HAP-1 (cell line): ENCODE measurements at regions not wholly inside any gene's neighbourhood (a gene's known extent, or its start where the extent isn't known, plus 50 kb on each side); places are given as distances from the start of the nearest gene placed in this dataset.

Experiments used
- DNase-seq, 2 experiments: peaks; one replicate each; pipeline ENCODE4 v3.0.0-alpha.2; 2016 to 2020; ENCODE audit warnings: low spot score in 2 of 2
- H3K27me3 ChIP-seq: fragments of 250-450 bp; sonication (Bioruptor Pico); 2 replicates; pipeline ENCODE4 v1.5.1; 2020; ENCODE audit warnings: low read depth, mild to moderate bottlenecking, moderate library complexity
- H3K36me3 ChIP-seq: fragments of 250-450 bp; sonication (Bioruptor Pico); replicated peaks from 2 replicates; pipeline ENCODE4 v1.5.1; 2020; ENCODE audit warnings: mild to moderate bottlenecking
- H3K4me1 ChIP-seq: fragments of 250-450 bp; sonication (Bioruptor Pico); 2 replicates; pipeline ENCODE4 v1.5.1; 2020; ENCODE audit warnings: mild to moderate bottlenecking
- H3K4me3 ChIP-seq: fragments of 250-450 bp; sonication (Bioruptor Pico); 2 replicates; pipeline ENCODE4 v1.5.1; 2020; ENCODE audit warnings: mild to moderate bottlenecking, moderate library complexity
- H3K9me3 ChIP-seq: fragments of 250-450 bp; sonication (Bioruptor Pico); 2 replicates; pipeline ENCODE4 v1.5.1; 2020; ENCODE audit warnings: mild to moderate bottlenecking, moderate library complexity
- in situ Hi-C: fragments of 300-500 bp; cut with MboI; formaldehyde crosslinking; loops from 3 replicates; pipeline ENCODE4 v1.14.3; 2020; ENCODE audit warnings: low sequenced_read_pairs, inconsistent platforms, mixed read lengths

GRCh38 chr2:156115338-156115737 lies 217.2 kb downstream of the NR4A2 start:
- Histone ChIP-seq H3K4me1 (no peaks in the 10 kb centered on the region), H3K9me3 (no peaks in the 10 kb centered on the region), H3K36me3 (no peaks in the 10 kb centered on the region), H3K27me3 (no peaks in the 10 kb centered on the region), H3K4me3 (no peak overlapping the region)
- in situ Hi-C loops = no loop called here
- no peak for DNase-seq

GRCh38 chr2:156112323-156112722 lies 220.2 kb downstream of the NR4A2 start:
- Histone ChIP-seq H3K4me1 (no peaks in the 10 kb centered on the region), H3K4me3 (no peak overlapping the region), H3K9me3 (no peaks in the 10 kb centered on the region), H3K36me3 (no peaks in the 10 kb centered on the region), H3K27me3 (no peaks in the 10 kb centered on the region)
- in situ Hi-C loops = no loop called here
- DNase-seq = no peak

- Histone ChIP-seq H3K27me3 (no peaks in the 10 kb centered on the region), H3K4me1 (no peaks in the 10 kb centered on the region), H3K36me3 (no peaks in the 10 kb centered on the region), H3K4me3 (no peak overlapping the region), H3K9me3 (no peaks in the 10 kb centered on the region)
- peak in 1 of 2 experiments; percentile 36 for DNase-seq
- in situ Hi-C loops = no loop called here
Measured at GRCh38 chr2:156110890-156111289, 221.6 kb downstream of the NR4A2 start.

GRCh38 chr2:156099382-156099781 lies 233.1 kb downstream of the NR4A2 start:
- Histone ChIP-seq H3K4me1 (no peaks in the 10 kb centered on the region), H3K4me3 (no peak overlapping the region), H3K36me3 (no peaks in the 10 kb centered on the region), H3K27me3 (no peaks in the 10 kb centered on the region), H3K9me3 (no peaks in the 10 kb centered on the region)
- in situ Hi-C loops = no loop called here
- no peak for DNase-seq

- H3K9me3 ChIP-seq = no peaks in the 10 kb centered on the region
Measured at GRCh38 chr2:156098506-156098905, 234.0 kb downstream of the NR4A2 start.

GRCh38 chr2:156088587-156088986 lies 243.9 kb downstream of the NR4A2 start:
- H3K36me3 ChIP-seq = no peaks in the 10 kb centered on the region
- H3K27me3 ChIP-seq = no peaks in the 10 kb centered on the region
- no peaks in the 10 kb centered on the region for H3K9me3 ChIP-seq
- DNase-seq = no peak
- no peak overlapping the region for H3K4me3 ChIP-seq
- H3K4me1 ChIP-seq = no peaks in the 10 kb centered on the region
- in situ Hi-C loops = no loop called here

More at GRCh38 chr2:156098506-156098905, 234.0 kb downstream of the NR4A2 start:
- DNase-seq = no peak
- in situ Hi-C loops = no loop called here
- no peaks in the 10 kb centered on the region for H3K4me1 ChIP-seq
- no peaks in the 10 kb centered on the region for H3K36me3 ChIP-seq
- no peaks in the 10 kb centered on the region for H3K27me3 ChIP-seq
- H3K4me3 ChIP-seq = no peak overlapping the region

GRCh38 chr2:156087875-156088274 lies 244.6 kb downstream of the NR4A2 start:
- DNase-seq = no peak
- in situ Hi-C loops = no loop called here
- Histone ChIP-seq H3K4me3 (no peak overlapping the region), H3K4me1 (no peaks in the 10 kb centered on the region), H3K36me3 (no peaks in the 10 kb centered on the region), H3K9me3 (no peaks in the 10 kb centered on the region; the same call in 1 of the 2 replicates), H3K27me3 (no peaks in the 10 kb centered on the region)

GRCh38 chr2:156083763-156084493 lies 248.6 kb downstream of the NR4A2 start:
- Histone ChIP-seq H3K27me3 (no peaks in the 10 kb centered on the region), H3K9me3 (no peaks in the 10 kb centered on the region; the same call in none of the 2 replicates), H3K4me3 (no peak overlapping the region), H3K36me3 (no peaks in the 10 kb centered on the region), H3K4me1 (no peaks in the 10 kb centered on the region)
- in situ Hi-C loops = no loop called here
- no peak for DNase-seq

- Histone ChIP-seq H3K4me1 (no peaks in the 10 kb centered on the region), H3K36me3 (no peaks in the 10 kb centered on the region), H3K9me3 (no peaks in the 10 kb centered on the region; the same call in none of the 2 replicates), H3K4me3 (no peak overlapping the region), H3K27me3 (no peaks in the 10 kb centered on the region)
- DNase-seq = no peak
- in situ Hi-C loops = no loop called here
Measured at GRCh38 chr2:156079845-156080244, 252.7 kb downstream of the NR4A2 start.

- H3K4me3 ChIP-seq = no peak overlapping the region
- no peaks in the 10 kb centered on the region for H3K36me3 ChIP-seq
- H3K4me1 ChIP-seq = no peaks in the 10 kb centered on the region
- in situ Hi-C loops = no loop called here
- no peaks in the 10 kb centered on the region; the same call in 1 of the 2 replicates for H3K9me3 ChIP-seq
- no peak for DNase-seq
- no peaks in the 10 kb centered on the region for H3K27me3 ChIP-seq
Measured at GRCh38 chr2:156077041-156077742, 255.3 kb downstream of the NR4A2 start.

- Histone ChIP-seq H3K9me3 (no peaks in the 10 kb centered on the region), H3K27me3 (no peaks in the 10 kb centered on the region), H3K36me3 (no peaks in the 10 kb centered on the region), H3K4me3 (no peak overlapping the region), H3K4me1 (no peaks in the 10 kb centered on the region)
- in situ Hi-C loops = no loop called here
- peak in 1 of 2 experiments; percentile 20 for DNase-seq
Measured at GRCh38 chr2:156065912-156066311, 266.6 kb downstream of the NR4A2 start.

GRCh38 chr2:156064540-156064939 lies 268.0 kb downstream of the NR4A2 start:
- H3K4me3 ChIP-seq = no peak overlapping the region
- in situ Hi-C loops = no loop called here

GRCh38 chr2:156057647-156058046 lies 274.9 kb downstream of the NR4A2 start:
- Histone ChIP-seq H3K36me3 (no peaks in the 10 kb centered on the region), H3K4me3 (no peak overlapping the region), H3K27me3 (no peaks in the 10 kb centered on the region), H3K4me1 (no peaks in the 10 kb centered on the region), H3K9me3 (no peaks in the 10 kb centered on the region)
- DNase-seq = no peak
- in situ Hi-C loops = no loop called here

More at GRCh38 chr2:156064540-156064939, 268.0 kb downstream of the NR4A2 start:
- Histone ChIP-seq H3K9me3 (no peaks in the 10 kb centered on the region), H3K27me3 (no peaks in the 10 kb centered on the region), H3K4me1 (no peaks in the 10 kb centered on the region), H3K36me3 (no peaks in the 10 kb centered on the region)
- DNase-seq = no peak

- Histone ChIP-seq H3K4me3 (no peak overlapping the region), H3K27me3 (no peaks in the 10 kb centered on the region), H3K9me3 (no peaks in the 10 kb centered on the region), H3K36me3 (no peaks in the 10 kb centered on the region), H3K4me1 (no peaks in the 10 kb centered on the region)
- DNase-seq = no peak
- in situ Hi-C loops = no loop called here
Measured at GRCh38 chr2:156054983-156055382, 277.5 kb downstream of the NR4A2 start.
